ENCODE measurements at regions not wholly inside any gene's neighbourhood (a gene's known extent, or its start where the extent isn't known, plus 50 kb on each side); places are given as distances from the start of the nearest gene placed in this dataset.
"Not testable (repeated sequence)": the region's sequence is repeated elsewhere in the genome, so short reads cannot be mapped to it uniquely, and the experiment has no call there.

- no peak overlapping the region for H3K4me3 ChIP-seq
- no peaks in the 10 kb centered on the region for H3K36me3 ChIP-seq
- no peaks in the 10 kb centered on the region for H3K4me1 ChIP-seq (ENCODE audit: control insufficient read depth in 1 of 2, low read depth in 2 of 2)
- no peak overlapping the region for H3K27ac ChIP-seq
- no peaks in the 10 kb centered on the region for H3K27me3 ChIP-seq (replicated peaks; ENCODE audit: insufficient read depth)
- DNase-seq (ENCODE audit: low spot score), result no peak
- H3K9me3 ChIP-seq, result no peaks in the 10 kb centered on the region
- no peak for TF ChIP-seq CTCF (IDR thresholded peaks at IDR 0.05)
- ATAC-seq (ENCODE audit: insufficient number of reproducible peaks, low FRiP score, low read depth), result no peak
Measured at GRCh38 chr4:149050840-149051239, 608.6 kb upstream of the NR3C2 start.

GRCh38 chr4:149048451-149049143 is 606.4 kb upstream of the NR3C2 start:
- Histone ChIP-seq H3K9me3 (no peaks in the 10 kb centered on the region), H3K27me3 (replicated peaks; ENCODE audit: insufficient read depth) (no peaks in the 10 kb centered on the region), H3K4me3 (no peak overlapping the region), H3K36me3 (no peaks in the 10 kb centered on the region), H3K27ac (no peak overlapping the region), H3K4me1 (ENCODE audit: control insufficient read depth in 1 of 2, low read depth in 2 of 2) (no peaks in the 10 kb centered on the region)
- no peak for DNase-seq (ENCODE audit: low spot score)
- no peak for TF ChIP-seq CTCF (IDR thresholded peaks at IDR 0.05)
- ATAC-seq (ENCODE audit: insufficient number of reproducible peaks, low FRiP score, low read depth), result no peak

GRCh38 chr4:149047368-149047767 is 605.2 kb upstream of the NR3C2 start:
- no peak for TF ChIP-seq CTCF (IDR thresholded peaks at IDR 0.05)
- no peak for ATAC-seq (ENCODE audit: insufficient number of reproducible peaks, low FRiP score, low read depth)
- H3K9me3 ChIP-seq, result no peaks in the 10 kb centered on the region
- no peaks in the 10 kb centered on the region for H3K36me3 ChIP-seq
- no peak overlapping the region for H3K4me3 ChIP-seq
- H3K27me3 ChIP-seq (replicated peaks; ENCODE audit: insufficient read depth), result no peaks in the 10 kb centered on the region
- no peak overlapping the region for H3K27ac ChIP-seq
- no peak for DNase-seq (ENCODE audit: low spot score)
- H3K4me1 ChIP-seq (ENCODE audit: control insufficient read depth in 1 of 2, low read depth in 2 of 2), result no peaks in the 10 kb centered on the region

DNA sequence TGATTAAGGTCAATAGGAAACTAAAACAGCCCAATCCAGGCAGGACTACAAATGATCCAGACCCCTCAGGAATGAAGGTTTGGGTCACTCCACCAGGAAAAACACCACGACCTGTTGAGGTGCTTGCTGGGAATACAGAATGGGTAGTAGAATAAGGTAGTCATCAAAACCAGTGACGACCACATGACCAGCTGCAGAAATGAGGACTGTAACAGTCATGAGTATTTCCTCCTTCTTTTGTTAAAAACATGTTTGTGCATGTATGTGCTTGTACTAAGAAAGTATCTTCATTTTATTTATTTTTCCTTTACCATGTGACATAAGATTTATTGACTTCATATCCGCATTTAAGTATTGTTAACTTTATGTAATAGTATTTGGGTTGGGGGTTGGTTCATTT is 603.5 kb upstream of the NR3C2 start:
- H3K4me1 ChIP-seq (ENCODE audit: control insufficient read depth in 1 of 2, low read depth in 2 of 2), result no peaks in the 10 kb centered on the region
- no peaks in the 10 kb centered on the region for H3K27me3 ChIP-seq (replicated peaks; ENCODE audit: insufficient read depth)
- DNase-seq (ENCODE audit: low spot score), result no peak
- no peaks in the 10 kb centered on the region for H3K36me3 ChIP-seq
- TF ChIP-seq CTCF (IDR thresholded peaks at IDR 0.05), result no peak
- ATAC-seq (ENCODE audit: insufficient number of reproducible peaks, low FRiP score, low read depth), result no peak
- H3K4me3 ChIP-seq, result no peak overlapping the region
- no peaks in the 10 kb centered on the region for H3K9me3 ChIP-seq
- no peak overlapping the region for H3K27ac ChIP-seq

- not testable (repeated sequence) for ATAC-seq (ENCODE audit: insufficient number of reproducible peaks, low FRiP score, low read depth); DNase-seq (ENCODE audit: low spot score); H3K27me3 ChIP-seq (replicated peaks; ENCODE audit: insufficient read depth); H3K4me1 ChIP-seq (ENCODE audit: control insufficient read depth in 1 of 2, low read depth in 2 of 2); H3K4me3 ChIP-seq; H3K36me3 ChIP-seq; H3K27ac ChIP-seq; H3K9me3 ChIP-seq
Measured at GRCh38 chr4:149039786-149040185, 597.6 kb upstream of the NR3C2 start.

DNA sequence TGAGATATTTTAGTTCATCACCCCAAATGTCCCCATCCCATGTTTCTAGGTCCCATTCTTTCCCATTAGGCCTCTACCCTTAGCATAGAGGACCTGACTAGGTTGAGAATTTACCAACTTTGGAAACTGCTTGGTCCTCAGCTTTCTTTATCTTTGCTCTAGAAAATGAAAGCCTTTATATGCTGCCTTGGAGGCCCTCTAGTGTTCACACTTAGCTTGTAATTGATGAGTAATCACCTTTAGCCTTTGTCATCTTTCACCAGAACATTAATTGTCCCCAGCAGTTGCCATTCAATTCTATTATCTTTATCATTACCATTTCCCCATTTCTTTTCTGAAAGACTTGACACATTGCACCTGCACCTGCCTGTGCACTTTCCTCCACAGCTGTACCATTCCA is 589.2 kb upstream of the NR3C2 start:
- Histone ChIP-seq H3K27me3 (replicated peaks; ENCODE audit: insufficient read depth) (no peaks in the 10 kb centered on the region), H3K4me3 (no peak overlapping the region), H3K4me1 (ENCODE audit: control insufficient read depth in 1 of 2, low read depth in 2 of 2) (no peaks in the 10 kb centered on the region), H3K9me3 (no peaks in the 10 kb centered on the region), H3K36me3 (no peaks in the 10 kb centered on the region), H3K27ac (no peak overlapping the region)
- TF ChIP-seq CTCF (IDR thresholded peaks at IDR 0.05), result no peak
- DNase-seq (ENCODE audit: low spot score) (no peak), ATAC-seq (ENCODE audit: insufficient number of reproducible peaks, low FRiP score, low read depth) (no peak)

Data from thoracic aorta (tissue), 2 donors.